GM21576 (cell line): ENCODE measurements at regions not wholly inside any gene's neighbourhood (a gene's known extent, or its start where the extent isn't known, plus 50 kb on each side); places are given as distances from the start of the nearest gene placed in this dataset.

Experiments used
- ATAC-seq: cut with Tn5 transposase; IDR thresholded peaks from one replicate; pipeline ENCODE4 v1.9.1; 2021; ENCODE audit warnings: mild to moderate bottlenecking, moderate library complexity; ENCODE audit not compliant: unreplicated experiment

GRCh38 chr10:121217331-121217730 lies 366.2 kb downstream of the WDR11 start:
- no peak for ATAC-seq

- no peak for ATAC-seq
Observed at GRCh38 chr10:121221072-121221471, 369.9 kb downstream of the WDR11 start.

DNA sequence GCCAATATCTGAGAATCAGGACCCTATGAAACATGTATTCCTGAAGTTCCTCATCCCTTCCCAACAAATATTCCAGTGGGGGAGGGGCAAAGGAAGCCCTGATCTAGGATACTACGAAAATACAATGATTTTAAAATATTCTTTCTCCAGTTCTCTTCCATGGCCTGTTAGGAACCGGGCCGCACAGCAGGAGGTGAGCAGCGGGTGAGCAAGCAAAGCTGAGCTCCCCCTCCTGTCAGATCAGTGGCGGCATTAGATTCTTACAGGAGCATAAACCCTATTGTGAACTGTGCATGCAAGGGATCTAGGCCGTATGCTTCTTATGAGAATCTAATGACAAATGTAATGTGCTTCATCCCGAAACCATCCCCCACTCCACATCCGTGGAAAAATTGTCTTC lies 370.8 kb downstream of the WDR11 start:
- no peak for ATAC-seq

DNA sequence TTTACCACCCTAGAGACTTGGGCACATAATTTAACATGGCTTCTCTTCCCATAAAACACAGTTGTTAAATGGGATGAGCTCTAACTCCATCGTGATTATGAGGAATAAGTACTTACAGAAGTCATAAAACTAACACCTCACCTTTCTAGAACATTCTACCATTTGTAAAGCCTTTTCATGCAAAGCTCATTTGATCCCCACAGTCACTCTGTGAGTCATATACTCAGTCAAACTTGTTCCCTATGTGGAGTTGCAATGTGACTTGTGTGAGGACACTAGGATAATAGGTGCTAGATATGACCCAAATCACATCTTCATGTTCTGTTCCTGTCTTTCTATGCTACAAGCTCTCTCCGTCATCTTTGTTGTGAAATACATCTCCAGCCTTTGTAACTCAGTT lies 371.7 kb downstream of the WDR11 start:
- no peak for ATAC-seq

GRCh38 chr10:121231079-121231478 lies 367.2 kb downstream of the FGFR2 start:
- ATAC-seq = no peak

DNA sequence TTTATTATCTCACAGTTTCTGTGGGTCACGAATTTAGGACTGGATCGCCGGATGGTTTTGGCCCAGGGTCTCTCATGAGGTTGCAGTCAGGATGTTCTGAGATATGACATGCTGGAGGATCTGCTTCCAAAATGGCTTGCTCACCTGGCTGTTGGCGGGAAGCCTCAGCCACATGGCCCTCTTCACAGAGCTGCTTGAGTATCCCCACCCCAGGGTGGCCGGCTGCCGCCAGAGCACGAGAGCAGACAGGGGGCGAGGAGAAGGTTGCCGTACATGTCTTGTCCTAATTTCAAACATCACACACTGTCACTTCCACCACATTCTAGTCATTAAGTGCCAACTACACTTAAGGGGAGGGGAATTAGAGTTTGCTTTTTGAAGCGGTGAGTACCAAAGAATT lies 365.8 kb downstream of the FGFR2 start:
- no peak for ATAC-seq

GRCh38 chr10:121235692-121236091 lies 362.6 kb downstream of the FGFR2 start:
- no peak for ATAC-seq

GRCh38 chr10:121236621-121237020 lies 361.6 kb downstream of the FGFR2 start:
- no peak for ATAC-seq

GRCh38 chr10:121237718-121238117 lies 360.5 kb downstream of the FGFR2 start:
- ATAC-seq = no peak

DNA sequence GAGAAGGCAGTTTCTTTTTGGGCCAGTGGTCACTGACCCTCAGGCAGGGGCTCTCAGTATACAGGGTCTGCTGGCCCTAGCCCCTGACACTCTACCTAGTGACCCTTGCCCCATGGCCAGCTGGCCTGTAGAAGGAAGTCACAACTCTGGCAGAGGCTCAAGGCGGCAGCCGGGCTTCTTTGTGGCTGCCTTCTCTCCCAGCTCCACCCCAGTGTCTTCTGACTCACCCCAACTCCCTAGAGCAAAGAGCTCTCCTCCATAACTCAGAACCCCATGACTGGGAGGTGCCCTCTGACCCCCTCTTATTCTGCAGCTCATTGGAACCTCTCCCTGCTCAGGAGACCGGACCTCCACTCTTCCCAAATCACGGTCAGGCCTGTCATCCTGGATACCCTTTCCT lies 358.2 kb downstream of the FGFR2 start:
- ATAC-seq = no peak

DNA sequence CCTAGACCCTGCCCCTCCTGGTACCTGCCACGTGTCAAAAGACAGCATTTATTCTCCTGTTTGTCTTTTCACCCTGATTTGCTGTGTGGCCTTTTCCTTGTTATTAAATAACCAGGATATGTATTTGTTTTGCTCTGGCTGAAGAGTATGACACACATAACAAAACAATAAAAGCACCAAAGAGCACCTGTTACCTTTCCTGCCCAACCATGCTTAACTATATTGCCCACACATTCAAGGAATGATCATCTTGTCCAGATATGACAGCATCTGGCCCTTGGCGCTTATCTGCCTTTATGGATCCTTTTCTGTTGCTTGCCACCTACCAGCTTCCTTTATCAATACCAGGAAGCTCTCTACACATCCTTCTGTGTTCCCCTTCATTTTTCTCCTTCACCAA lies 357.7 kb downstream of the FGFR2 start:
- no peak for ATAC-seq

- no peak for ATAC-seq
Observed at GRCh38 chr10:121241337-121241736, 356.9 kb downstream of the FGFR2 start.

DNA sequence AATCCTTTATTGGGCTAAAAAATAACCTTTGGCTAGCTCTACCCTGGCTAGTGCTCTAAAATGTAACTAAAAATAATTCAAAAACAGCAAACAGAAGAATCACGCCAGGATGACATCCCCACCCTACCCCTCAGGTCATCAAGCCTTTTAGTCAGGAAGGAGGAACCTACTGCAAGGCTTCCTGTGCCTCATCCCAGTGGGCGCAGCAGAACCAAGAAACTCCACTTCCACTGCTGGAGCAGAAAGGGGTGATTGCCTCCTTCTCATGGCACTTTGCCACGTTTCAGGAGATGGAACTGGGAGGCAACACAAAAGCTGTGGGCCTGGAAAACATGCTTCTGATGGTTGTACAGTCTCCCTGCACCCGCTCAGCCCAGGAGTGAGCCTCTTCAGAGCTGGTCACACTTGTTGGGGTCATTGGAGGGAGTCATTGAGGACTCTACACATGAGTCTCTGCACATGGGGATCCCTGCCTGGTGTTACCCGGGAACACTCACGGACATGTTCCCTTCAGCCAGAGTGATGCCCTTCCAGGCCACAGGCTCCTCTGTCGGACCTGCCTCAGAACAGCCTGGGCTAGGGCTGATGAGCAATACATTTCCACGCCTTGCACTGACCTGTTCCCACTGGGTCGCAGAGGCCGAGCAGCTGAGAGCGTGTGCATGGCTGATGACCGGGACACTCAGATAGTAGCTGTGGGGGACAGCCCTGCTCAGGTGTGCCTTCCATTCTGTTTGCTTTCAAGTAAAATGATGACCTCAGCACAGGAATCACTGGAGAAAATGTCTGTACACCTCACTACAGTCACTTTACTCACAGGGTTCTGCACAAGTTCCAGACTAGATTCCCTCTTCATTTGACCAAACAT lies 355.3 kb downstream of the FGFR2 start:
- ATAC-seq = no peak

DNA sequence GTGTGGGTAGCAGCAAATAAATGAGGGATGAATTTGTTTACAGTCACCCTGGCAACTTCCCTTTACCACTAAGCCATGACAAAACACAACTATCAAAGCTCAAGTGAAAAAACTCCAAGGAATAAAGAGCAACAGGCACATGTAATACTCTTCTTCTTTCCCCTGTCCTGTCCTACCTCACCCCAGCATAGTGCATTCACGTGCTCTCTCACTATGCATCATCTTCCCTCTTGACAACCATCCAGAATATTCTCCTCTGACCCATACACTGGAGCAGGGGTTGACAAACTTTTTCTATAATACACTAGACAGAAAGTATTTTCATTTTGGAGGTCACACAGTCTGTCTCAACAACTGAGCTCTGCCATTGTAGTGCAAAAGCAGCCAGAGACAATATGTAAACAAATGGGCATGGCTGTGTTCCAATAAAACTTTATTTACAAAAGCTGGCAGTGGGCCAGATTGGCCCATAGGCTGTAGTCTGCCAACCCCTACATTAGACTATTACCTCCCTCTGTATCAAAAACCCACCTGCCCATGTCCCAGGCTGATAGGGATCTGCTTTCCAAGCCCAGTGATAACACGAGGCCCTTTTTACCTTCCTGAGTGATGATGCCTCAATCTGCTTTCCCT lies 354.5 kb downstream of the FGFR2 start:
- no peak for ATAC-seq

GRCh38 chr10:121244818-121245217 lies 353.4 kb downstream of the FGFR2 start:
- ATAC-seq = no peak

GRCh38 chr10:121245754-121246153 lies 352.5 kb downstream of the FGFR2 start:
- ATAC-seq = no peak

DNA sequence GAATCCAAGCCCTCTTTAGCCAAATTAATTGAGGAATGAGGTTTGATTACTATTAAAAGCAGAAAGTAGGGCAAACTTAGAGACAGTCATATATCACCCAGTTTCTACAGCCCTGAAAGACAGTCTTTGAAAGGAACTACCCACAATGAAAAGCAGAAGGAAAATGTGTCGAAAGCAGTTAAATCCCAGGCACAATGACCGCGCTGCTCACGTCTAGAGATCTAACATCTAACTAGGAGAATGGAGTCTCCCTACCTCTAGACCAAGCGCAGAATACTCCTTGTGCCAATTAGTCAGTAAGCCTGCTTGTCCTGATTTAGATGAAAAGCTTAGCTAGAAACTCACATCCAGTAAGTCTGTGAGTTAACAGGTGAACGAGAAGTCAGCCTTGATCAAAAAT lies 350.0 kb downstream of the FGFR2 start:
- no peak for ATAC-seq

- ATAC-seq = no peak
Observed at GRCh38 chr10:121250995-121251764, 347.1 kb downstream of the FGFR2 start.

GRCh38 chr10:121252756-121253155 lies 345.5 kb downstream of the FGFR2 start:
- ATAC-seq = no peak

DNA sequence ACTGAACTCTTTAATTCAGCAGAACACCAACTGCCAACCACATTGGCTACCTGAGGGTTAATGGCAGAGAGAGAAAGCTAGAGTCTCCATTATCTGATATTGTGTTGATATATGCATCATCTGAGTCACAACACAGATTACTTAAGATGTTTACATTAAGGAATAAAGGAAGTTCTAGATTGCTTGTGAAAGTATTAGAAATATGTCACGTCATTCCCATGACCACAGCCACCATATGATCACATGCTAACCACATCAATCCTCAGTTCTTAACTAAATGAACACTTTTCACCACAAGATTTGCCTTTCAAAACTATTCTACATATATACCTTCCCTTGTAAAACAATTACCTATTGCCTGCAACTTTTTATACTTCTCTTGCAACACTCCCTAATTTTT lies 337.9 kb downstream of the FGFR2 start:
- ATAC-seq = no peak

DNA sequence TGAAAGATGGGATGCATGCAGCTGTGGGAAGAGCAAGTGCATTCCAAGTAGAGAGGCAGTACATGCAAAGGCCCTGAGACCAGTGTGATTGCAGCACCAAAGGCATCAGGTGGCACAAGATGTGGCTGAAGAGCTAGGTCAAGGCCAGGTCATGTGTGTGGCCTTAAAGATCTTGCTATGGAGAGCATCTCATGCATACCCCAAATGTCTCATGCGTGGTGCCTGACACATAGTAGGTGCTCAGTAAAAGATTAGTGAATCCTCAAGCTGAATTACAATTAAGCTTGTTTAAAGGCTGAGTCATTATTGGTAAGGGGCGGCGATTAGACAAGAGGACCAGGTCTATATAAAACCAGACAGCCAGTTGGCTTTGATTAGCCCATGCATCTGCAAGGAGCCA lies 336.6 kb downstream of the FGFR2 start:
- no peak for ATAC-seq
